ENCODE measurements at regions not wholly inside any gene's neighbourhood (a gene's known extent, or its start where the extent isn't known, plus 50 kb on each side); places are given as distances from the start of the nearest gene placed in this dataset.

- DNase-seq (ENCODE audit: low read depth): no peak
- no peak overlapping the region for H3K4me3 ChIP-seq (ENCODE audit: low read depth, low read length)
- TF ChIP-seq CTCF (conservative IDR thresholded peaks at IDR 0.05; ENCODE audit: low read depth, low read length): no peak
Observed at GRCh38 chr15:29560896-29561295, 261.4 kb downstream of the TJP1 start.

- DNase-seq (ENCODE audit: low read depth): no peak
- H3K4me3 ChIP-seq (ENCODE audit: low read depth, low read length): no peak overlapping the region
- TF ChIP-seq CTCF (conservative IDR thresholded peaks at IDR 0.05; ENCODE audit: low read depth, low read length): no peak
Observed at GRCh38 chr15:29558261-29558660, 264.0 kb downstream of the TJP1 start.

- TF ChIP-seq CTCF (conservative IDR thresholded peaks at IDR 0.05; ENCODE audit: low read depth, low read length): no peak
- H3K4me3 ChIP-seq (ENCODE audit: low read depth, low read length): no peak overlapping the region
- no peak for DNase-seq (ENCODE audit: low read depth)
Observed at GRCh38 chr15:29557171-29557570, 265.1 kb downstream of the TJP1 start.

- no peak for TF ChIP-seq CTCF (conservative IDR thresholded peaks at IDR 0.05; ENCODE audit: low read depth, low read length)
- peak; percentile 36 for DNase-seq (ENCODE audit: low read depth)
- no peak overlapping the region for H3K4me3 ChIP-seq (ENCODE audit: low read depth, low read length)
Observed at GRCh38 chr15:29556380-29556779, 265.9 kb downstream of the TJP1 start.

GRCh38 chr15:29554531-29554930 is 267.7 kb downstream of the TJP1 start:
- H3K4me3 ChIP-seq (ENCODE audit: low read depth, low read length): no peak overlapping the region
- DNase-seq (ENCODE audit: low read depth): peak; percentile 40
- TF ChIP-seq CTCF (conservative IDR thresholded peaks at IDR 0.05; ENCODE audit: low read depth, low read length): no peak

GRCh38 chr15:29550834-29551465 is 271.3 kb downstream of the TJP1 start:
- no peak overlapping the region for H3K4me3 ChIP-seq (ENCODE audit: low read depth, low read length)
- DNase-seq (ENCODE audit: low read depth): peak; percentile 31
- TF ChIP-seq CTCF (conservative IDR thresholded peaks at IDR 0.05; ENCODE audit: low read depth, low read length): no peak

- no peak for TF ChIP-seq CTCF (conservative IDR thresholded peaks at IDR 0.05; ENCODE audit: low read depth, low read length)
- no peak overlapping the region for H3K4me3 ChIP-seq (ENCODE audit: low read depth, low read length)
- no peak for DNase-seq (ENCODE audit: low read depth)
Observed at GRCh38 chr15:29548006-29548405, 274.3 kb downstream of the TJP1 start.
